ENCODE measurements at regions not wholly inside any gene's neighbourhood (a gene's known extent, or its start where the extent isn't known, plus 50 kb on each side); places are given as distances from the start of the nearest gene placed in this dataset.
"Not testable (repeated sequence)": the region's sequence is repeated elsewhere in the genome, so short reads cannot be mapped to it uniquely, and the experiment has no call there.

DNA sequence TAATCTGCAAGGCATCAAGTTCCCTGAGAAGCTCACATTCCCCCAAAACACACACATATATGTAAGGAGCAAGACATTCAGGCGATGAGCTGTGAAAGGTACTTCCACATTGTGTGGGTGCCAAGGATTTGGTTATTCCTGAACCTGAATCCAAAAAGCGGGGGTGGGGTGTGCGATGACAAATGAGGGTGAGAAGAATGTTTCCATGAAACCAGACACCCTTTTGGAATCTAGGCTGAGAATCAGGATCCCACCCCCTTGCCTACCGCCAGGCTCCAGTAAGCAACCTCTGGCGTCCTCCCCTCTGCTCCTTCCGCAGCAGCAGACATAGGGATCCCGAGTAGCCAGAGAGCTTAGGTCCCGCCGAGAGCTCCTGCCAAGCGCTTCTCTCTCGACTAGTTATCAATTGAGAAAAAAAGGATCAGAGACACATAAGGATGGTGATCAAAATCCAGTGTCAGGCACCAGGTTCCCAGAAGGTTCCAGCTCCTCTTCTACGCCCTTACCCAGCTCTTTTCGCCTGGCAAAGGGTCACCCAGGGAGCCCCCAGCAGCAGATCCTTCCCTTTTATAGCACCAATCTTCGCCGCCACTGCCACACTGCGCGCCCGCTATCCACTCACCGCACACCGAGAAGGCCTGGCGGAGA, 191.1 kb downstream of the USP22 start:
- DNase-seq: not testable (repeated sequence)

DNA sequence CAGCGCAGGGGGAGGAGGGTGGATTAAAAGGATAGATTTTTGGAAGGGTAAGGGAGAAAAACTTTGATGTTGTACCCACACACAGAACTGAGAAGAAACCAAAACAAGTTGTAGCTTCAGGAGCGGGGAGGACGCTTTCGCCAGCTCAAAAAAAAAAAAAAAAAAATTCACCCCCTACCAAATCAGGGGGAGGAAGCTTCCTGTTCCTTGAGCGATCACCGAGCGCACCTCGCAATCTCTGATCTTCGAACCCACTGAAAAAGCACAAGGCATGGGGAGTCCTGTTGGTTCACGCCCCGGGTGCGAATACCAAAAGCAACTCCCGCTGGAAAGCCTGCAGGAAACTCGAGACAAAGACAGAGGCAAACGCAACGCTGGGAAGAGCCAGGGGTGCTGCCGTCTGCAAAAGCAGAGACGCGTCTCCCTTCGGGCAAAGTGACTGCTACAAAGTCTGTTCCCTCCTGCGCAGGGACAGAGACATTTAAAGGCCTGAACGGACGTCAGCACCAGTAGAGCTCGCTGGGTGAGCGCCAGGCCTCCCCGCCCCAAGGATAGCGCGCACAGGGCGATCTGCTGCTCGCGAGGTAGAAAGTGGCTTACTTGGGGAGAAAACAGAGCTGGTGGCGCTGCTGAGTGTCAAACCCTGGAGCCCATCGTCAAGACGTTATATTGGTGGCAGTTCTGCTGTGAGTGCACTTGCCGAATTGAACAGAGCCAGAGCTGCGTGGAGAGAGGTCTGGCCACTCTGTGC, 190.4 kb downstream of the USP22 start:
- DNase-seq: peak; percentile 11

DNA sequence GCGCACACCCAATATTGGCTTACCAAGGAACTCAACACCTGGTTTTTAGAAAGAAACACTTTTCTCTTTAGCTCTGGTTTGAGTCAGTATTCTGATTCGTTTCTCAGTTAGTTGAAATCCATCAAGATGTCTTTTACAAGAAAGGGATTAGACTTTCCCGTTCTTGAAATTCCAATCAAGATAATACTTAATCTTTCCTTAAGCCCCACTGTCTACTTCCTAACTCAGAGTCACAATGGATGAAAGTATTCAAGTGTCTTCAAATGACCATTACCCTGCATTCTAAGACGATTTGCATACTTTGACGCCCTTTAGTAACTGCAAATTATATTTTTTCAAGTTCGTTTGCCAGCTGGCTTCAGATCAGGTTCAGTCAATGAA, 189.8 kb downstream of the USP22 start:
- no peak for DNase-seq

DNA sequence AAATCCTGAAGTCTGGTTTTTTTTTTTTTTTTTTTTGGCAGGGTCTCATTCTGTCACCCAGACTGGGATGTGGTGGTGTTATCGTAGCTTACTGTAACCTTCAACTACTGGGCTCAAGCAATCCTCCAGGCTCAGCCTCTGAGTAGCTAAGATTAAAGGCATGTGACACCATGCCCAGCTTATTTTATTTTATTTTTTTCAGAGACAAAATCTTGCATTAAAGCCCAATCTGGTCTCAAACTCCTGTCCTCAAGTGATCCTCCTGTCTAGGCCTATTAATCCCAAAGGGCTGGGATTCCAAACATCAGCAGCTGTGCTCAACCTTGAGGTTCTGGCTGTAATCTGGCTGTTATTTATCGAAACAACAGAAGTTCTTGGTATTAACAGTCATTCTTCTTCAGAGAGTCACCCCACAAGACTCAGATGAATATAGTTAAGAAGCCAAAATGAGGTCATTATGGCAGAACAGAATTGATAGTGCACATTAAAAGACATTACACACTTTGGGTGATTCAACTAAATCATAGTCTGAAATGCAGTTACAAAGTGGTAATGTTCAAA, 186.8 kb downstream of the USP22 start:
- not testable (repeated sequence) for DNase-seq

GRCh38 chr17:20866444-20867209, 176.2 kb downstream of the USP22 start:
- not testable (repeated sequence) for DNase-seq

DNA sequence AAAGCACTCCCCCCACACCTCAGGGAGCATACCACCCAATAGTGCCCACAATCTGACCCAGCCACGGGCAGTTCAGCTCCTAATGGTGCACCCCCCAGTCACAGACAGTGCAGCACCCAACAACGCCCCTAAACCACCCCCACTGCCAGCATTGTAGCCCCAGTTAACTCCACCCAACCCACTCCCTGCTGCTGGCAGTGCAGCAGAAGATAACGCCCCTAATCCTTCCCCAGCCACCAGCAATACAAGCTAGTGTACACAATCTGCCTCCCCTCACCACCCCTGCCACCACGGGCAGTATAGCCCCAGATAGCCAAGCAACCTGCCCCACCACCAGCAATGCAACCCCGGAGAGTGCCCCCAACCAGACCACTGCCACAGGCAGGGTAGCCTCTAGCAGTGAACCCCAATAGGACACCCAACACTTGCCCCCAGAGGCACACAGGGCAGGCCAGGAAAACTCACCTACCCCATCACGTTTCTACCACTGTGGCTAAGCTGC, 175.3 kb downstream of the USP22 start:
- DNase-seq: not testable (repeated sequence)

DNA sequence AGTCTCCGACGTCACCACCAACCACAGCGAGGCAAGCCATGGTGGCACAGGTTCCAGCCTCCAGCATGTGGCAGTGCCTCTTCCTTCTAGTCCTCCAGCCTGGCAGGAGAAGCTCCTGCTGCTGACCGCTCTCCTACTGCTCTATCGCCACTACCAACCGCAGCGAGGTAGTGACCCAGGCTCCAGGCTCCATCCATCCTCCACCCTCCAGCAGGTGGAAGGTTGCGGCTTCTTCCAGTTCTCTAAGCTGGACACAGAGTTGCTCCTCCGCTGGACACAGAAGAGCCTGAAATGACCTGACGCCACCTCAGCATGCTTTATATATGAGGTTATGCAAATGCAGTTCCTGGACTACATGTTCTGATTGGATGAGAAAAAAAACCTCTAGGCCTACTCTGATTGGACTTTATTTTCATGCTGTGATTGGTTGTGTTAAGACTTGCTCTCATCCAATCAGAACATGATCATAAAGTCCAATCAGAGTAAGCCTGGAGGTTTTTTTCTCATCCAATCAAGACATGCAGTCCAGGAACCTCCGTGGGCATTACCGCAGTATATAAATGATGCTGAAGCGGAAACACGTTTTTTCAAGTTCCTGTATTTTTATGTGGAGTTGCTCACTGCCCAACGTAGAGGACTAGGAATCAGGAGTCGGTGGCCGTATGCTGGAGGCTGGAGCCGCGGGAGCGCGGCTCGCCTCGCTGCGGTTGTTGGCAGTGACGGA, 174.7 kb downstream of the USP22 start:
- DNase-seq: not testable (repeated sequence)

DNA sequence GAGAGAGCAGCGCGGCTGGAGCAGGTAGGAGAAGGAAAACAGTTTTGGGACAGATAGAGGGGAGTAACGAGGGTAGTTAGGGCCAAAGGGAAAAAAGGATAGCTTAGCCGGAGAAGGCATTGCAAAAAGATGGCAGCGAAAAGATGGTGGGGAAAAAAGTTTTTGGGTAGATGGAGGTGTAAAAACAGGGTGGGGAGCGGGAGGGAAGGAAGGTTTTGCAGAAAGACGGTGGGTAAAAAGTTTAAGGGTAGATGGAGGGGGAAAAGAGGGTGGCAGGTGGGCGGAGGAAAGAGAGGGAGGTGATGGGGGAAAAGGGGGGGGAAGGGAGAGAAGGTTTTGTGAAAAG, 174.2 kb downstream of the USP22 start:
- DNase-seq: not testable (repeated sequence)

GRCh38 chr17:20873173-20873572, 169.6 kb downstream of the USP22 start:
- not testable (repeated sequence) for DNase-seq

DNA sequence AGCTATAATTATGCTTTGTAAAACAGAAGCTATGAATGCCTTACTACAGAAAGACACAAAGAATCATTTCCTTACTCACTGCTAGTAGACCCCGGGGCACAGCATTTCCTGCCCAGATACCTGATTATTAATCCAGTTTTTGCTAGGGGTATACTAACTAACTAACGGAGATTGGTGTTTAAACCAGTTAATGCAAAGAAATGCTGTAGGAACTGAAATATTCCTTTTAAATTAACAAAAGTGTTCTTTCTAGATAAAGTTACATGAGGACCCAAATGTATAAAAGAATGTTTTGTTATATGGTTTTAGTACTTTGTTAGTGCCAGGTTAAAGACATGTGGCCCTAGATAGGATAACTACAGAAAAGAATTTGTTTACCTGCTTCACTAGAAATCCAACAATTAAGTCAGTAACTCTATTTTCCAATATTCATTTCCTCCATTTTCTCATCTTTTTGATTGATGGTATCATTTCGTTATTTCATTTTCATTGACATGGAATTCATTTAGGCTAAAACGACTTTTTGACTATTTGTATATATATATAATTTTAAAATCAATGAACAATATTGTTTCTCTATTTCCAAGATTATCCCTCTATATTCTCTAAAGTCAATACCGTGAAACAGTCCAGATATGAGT, 169.0 kb downstream of the USP22 start:
- not testable (repeated sequence) for DNase-seq

DNA sequence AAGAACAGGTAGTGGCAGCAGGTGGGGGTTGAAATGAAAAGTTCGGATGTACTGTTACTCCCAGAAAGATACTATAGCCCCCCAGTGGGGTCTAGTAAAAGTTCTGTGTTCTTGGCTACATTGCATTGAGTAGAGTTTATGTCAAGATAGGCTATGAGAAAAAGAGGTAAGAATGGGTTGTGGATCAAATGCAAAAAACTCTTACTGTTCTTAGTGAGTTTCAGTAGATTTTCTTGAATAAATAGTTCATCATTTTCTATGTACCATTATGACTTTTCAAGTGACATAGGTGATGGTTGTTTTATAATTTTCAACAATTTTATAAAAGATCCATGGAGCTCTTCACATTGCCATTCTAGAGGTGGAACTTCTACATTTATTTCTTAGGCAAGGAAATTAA, 165.4 kb downstream of the USP22 start:
- DNase-seq: not testable (repeated sequence)

GRCh38 chr17:20890338-20890737, 152.5 kb downstream of the USP22 start:
- DNase-seq: no peak

DNA sequence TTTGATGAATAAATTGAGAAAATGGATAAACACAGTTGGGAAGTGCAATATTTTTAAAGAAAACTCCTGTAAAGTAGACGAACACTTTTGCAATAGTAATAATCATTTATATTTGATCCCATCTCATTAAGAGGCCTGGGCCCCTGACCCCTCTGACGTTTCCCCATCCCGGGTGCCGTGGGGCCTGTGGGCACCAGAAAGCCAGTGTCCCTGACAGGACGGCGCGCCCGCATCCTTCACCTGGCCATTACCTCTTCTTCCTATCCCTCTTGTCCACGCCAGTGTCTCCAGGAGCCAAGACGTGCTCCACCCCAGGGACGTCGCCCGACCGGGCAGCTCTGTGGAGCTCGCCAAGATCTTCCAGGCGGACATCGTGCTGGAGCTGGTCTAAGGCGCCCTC, 147.4 kb downstream of the USP22 start:
- DNase-seq: not testable (repeated sequence)

DNA sequence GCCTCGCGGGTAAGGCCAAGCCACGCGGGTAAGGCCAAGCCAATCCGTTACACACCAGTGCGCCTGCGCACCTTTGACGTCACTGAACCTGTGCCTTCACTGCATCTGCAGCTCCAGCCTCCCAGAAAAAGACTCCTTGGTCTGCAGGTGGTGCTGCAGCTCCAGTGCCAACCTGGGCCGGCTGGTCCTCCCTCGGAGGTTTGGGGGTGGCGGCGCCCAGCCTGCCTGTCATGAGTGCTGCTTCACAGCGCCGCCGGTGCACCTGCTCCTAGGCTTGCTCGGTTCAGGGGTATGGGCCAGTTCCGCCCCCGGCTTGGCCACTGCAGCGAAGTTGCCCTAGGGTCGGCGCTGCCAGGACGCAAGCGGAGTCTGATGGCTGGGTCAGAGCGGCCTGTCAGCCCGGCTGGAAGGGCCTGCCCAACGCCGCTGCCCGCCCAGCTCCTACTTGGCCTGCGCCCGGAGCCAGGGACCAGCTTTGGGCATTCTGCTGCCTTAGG, 146.6 kb downstream of the USP22 start:
- DNase-seq: no peak

- DNase-seq: not testable (repeated sequence)
These were observed 144.1 kb downstream of the USP22 start for GRCh38 chr17:20898726-20899125.

DNA sequence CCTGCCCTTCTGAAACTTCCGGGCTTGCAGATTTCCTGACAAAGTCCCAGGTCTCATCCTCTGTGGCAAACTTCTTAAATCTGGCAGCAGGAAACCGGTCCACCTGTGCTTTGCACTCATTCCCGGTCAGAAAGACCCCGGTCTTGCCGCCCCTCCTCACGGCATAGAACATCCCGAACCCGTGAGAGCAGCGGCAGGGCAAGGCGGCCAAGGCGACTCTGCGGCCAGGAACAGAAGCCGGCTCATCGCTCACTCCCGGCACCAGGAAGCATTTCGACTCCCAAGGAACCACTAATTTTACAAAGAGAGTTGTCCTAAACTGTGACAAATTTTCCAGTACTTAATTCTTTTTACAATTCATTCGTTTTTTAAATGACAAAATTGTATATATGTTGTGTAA, 140.3 kb downstream of the USP22 start:
- DNase-seq: not testable (repeated sequence)

DNA sequence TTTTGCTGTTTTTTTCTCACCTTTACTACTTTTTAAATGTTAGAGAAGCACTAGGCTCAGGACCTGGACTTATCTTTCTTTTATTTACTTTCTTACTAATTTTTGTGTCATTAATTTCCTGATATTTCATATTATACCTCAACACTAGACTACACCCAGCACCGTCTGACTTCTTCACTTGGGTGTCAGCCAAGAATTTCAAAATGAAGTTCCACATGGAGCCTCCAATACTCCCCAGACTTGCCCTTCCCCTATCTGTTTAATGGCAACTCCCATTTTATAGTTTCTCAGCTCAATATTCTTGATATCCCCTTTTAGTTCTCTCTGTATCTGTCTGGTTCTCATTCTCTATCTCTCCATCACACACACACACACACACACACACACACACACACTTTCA, 139.3 kb downstream of the USP22 start:
- DNase-seq: not testable (repeated sequence)

- DNase-seq: peak; percentile 75
These were observed 134.2 kb downstream of the USP22 start for GRCh38 chr17:20908313-20909267.

DNA sequence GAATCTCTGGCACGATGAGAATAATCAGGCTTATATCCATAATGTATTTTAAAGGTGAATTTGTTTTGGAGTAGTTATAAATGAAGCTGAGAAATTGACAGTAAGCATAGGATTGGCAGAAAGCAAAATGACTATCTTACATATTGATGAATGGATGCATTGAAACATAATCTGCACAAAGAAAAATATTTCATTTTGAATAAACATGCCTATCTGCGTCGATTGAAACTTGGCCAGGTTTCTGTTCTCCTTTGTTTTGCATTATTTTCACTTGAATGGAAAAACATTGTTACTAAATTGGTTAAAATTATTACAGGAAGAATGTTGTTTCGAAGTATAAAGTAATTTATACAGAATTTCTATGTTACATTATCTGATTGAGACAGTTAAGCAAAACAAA, 128.2 kb downstream of the USP22 start:
- no peak for DNase-seq

DNA sequence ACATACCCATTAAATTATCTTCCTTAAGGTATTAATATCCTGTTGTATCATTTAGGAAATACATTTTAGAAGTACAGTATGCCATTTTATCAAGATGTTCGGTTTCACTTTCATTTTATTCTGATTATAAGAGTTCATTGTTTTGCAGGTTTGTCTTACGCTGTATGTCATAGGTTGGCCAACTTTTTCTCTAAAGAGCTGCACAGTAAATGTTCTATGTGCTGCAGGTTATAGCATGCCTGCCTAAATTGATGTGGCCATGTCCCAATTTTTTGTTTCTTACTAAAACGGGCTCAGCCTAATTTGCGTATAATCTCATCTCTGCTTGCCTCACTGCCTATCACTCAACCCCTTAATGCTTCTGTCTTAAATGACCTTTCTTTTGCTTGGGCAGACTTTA, 126.4 kb downstream of the USP22 start:
- no peak for DNase-seq

All from DMS79 treated with DMSO at 0.1 percent for 48 hours (cell line).